Activated naive CD4-positive, alpha-beta T cell treated with anti-CD3 and anti-CD28 coated beads, Interleukin-2, amount 50 U/mL, for 24 hours (primary cell): ENCODE measurements at regions not wholly inside any gene's neighbourhood (a gene's known extent, or its start where the extent isn't known, plus 50 kb on each side); places are given as distances from the start of the nearest gene placed in this dataset.

Source experiments
- H3K27ac Mint-ChIP-seq: one replicate; pipeline ENCODE4 v1.8.0; 2021; ENCODE audit warnings: mild to moderate bottlenecking, mixed read lengths
- H3K27me3 Mint-ChIP-seq: one replicate; pipeline ENCODE4 v1.8.0; 2021; ENCODE audit warnings: mixed read lengths
- H3K36me3 Mint-ChIP-seq: one replicate; pipeline ENCODE4 v1.8.0; 2021; ENCODE audit warnings: mixed read lengths
- H3K4me1 Mint-ChIP-seq: one replicate; pipeline ENCODE4 v1.8.0; 2021; ENCODE audit warnings: mixed read lengths
- H3K4me3 Mint-ChIP-seq: one replicate; pipeline ENCODE4 v1.8.0; 2021; ENCODE audit warnings: mild to moderate bottlenecking, mixed read lengths
- H3K9me3 Mint-ChIP-seq: one replicate; pipeline ENCODE4 v1.8.0; 2021; ENCODE audit warnings: mixed read lengths

DNA sequence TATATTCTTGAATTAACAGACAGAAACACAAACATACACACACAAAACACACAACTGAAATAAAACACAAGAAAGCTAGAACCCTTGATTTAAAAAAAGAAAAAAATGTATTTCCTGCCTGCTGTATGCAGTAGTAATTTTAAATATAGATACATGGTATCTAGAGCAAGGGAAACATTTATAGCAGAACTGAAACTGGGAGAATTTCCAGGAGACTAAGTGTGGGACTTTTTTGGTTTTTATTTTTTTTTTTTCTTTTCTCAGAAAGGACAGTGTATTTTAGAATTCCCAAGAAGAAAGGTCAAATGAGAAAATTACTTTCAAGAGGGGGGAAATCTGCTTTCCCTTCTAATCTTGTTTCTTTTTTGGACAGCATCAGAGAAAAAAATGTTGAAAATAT is 558.9 kb upstream of the PKDCC start:
- Mint-ChIP-seq H3K9me3 (peaks cover 13% of the 10 kb centered on the region), H3K27me3 (no peaks in the 10 kb centered on the region), H3K4me3 (no peak overlapping the region), H3K36me3 (no peaks in the 10 kb centered on the region), H3K4me1 (no peaks in the 10 kb centered on the region), H3K27ac (no peak overlapping the region)

DNA sequence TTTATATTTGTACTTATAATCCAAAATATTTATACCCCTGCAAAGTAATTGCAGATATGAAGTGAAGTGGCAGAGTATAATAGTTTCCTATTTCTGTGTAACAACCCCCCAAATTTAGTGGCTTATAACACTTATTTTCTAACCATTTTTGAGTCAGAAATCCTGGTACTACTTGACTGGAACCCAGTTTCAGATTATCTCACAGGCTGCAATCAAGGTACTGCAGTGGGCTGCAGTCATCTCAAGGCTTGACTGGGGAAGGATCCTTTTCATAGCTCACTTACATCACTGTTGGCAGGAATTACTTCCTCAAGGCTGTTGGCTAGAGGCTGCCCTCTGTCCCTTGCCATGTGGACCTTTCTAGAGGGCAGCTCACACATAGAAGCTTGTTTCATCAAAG is 558.2 kb upstream of the PKDCC start:
- peaks cover 14% of the 10 kb centered on the region for H3K9me3 Mint-ChIP-seq
- no peak overlapping the region for H3K27ac Mint-ChIP-seq
- H3K4me3 Mint-ChIP-seq: no peak overlapping the region
- no peaks in the 10 kb centered on the region for H3K36me3 Mint-ChIP-seq
- no peaks in the 10 kb centered on the region for H3K27me3 Mint-ChIP-seq
- H3K4me1 Mint-ChIP-seq: no peaks in the 10 kb centered on the region

DNA sequence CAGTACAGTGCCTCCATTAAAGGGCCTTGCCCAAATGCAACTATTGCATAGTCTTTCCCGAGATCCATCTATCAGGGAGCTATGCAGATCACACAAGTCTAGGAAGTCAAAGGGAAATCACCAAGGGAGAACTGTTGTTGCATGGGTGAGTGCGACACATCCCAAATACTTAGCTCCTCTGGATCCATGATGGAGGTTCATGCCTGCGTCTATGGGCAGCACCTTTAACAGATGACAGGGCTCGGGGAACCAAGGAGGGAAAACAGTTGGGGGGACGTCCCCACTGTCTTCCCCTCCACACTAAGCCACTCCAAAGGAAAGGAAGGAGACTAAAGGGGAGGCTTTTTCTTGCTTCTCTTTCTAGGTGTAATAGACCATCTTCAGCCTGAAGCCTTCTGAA is 552.8 kb upstream of the PKDCC start:
- no peak overlapping the region for H3K27ac Mint-ChIP-seq
- no peaks in the 10 kb centered on the region for H3K27me3 Mint-ChIP-seq
- H3K4me3 Mint-ChIP-seq: no peak overlapping the region
- H3K9me3 Mint-ChIP-seq: peaks cover 22% of the 10 kb centered on the region
- H3K36me3 Mint-ChIP-seq: peaks cover 4% of the 10 kb centered on the region
- no peaks in the 10 kb centered on the region for H3K4me1 Mint-ChIP-seq

DNA sequence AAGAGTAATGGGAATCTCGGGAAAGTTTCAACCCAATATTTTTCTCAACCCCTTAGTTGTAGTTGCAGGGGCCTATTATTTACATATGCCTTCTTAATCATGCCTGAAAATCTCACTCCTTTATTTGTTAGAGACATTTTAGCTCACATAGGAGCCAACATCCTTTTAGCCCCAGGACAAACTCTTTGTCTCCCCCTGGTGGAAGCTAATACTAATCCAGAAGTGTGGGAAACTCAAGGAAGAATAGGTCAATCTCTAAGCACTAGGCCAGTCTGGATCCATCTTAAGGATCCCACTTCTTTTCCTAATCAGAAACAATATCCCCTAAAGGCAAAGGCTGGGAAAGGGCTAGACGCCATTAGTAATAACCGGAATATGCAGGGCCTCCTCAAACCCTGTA is 550.9 kb upstream of the PKDCC start:
- Mint-ChIP-seq H3K36me3 (peaks cover 4% of the 10 kb centered on the region), H3K9me3 (peaks cover 16% of the 10 kb centered on the region), H3K27ac (no peak overlapping the region), H3K4me1 (no peaks in the 10 kb centered on the region), H3K27me3 (no peaks in the 10 kb centered on the region), H3K4me3 (no peak overlapping the region)

DNA sequence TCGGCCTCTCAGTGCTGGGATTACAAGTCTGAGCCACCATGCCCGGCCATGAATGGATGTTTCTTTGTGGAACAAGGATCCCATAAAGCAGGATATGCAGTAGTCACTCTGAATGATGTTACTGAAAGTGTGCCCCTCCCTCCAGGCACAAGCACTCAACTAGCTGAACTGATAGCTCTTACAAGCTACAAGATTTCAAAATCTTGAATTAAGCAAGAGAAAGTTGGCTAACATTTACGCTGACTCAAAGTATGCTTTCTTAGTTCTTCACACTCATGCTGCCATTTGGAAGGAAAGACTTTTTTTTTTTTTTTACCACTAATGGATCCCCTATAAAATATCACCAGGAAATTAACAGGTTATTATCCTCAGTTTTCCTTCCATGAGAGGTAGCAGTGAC is 549.0 kb upstream of the PKDCC start:
- no peaks in the 10 kb centered on the region for H3K27me3 Mint-ChIP-seq
- no peak overlapping the region for H3K27ac Mint-ChIP-seq
- no peak overlapping the region for H3K4me3 Mint-ChIP-seq
- peaks cover 4% of the 10 kb centered on the region for H3K36me3 Mint-ChIP-seq
- peaks cover 15% of the 10 kb centered on the region for H3K9me3 Mint-ChIP-seq
- H3K4me1 Mint-ChIP-seq: no peaks in the 10 kb centered on the region

DNA sequence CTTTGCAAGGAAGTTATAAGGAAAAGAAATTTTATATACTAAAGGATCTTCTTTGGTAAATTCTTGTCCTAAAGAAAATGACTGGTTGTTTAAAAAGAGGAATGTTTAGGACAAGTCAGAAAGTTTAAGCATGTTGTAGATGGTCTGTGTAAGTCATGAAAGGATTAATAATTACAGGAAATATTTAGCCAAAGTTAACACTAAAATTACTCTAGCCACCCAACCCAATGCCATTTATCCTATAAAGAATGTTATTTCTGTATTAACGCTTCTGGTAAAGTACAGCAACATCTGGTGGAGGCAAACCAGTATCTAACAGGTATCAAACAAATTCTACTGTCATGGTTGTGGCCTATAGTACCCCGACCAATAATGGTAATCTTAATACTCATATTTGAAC is 546.9 kb upstream of the PKDCC start:
- no peaks in the 10 kb centered on the region for H3K27me3 Mint-ChIP-seq
- H3K9me3 Mint-ChIP-seq: peaks cover 8% of the 10 kb centered on the region
- H3K4me3 Mint-ChIP-seq: no peak overlapping the region

DNA sequence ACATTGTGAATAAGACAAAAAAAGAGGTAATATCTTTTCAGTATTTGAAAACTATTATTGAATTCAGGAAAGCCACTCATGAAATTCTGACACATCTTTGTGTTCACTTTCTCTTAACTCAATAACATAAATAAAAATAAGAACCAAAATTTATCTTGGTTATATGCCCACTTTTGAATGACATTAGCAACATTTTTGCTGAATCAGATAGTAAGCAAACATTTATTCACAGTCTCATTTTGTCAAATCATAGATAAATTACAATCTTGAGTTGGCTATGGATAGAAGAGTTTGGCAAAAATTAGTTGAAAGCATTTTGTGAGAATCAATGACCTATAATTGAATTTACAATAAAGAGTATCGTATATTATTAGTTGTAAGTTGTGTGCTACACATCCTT is 545.1 kb upstream of the PKDCC start:
- Mint-ChIP-seq H3K27me3 (no peaks in the 10 kb centered on the region), H3K36me3 (no peaks in the 10 kb centered on the region), H3K4me3 (no peak overlapping the region), H3K4me1 (no peaks in the 10 kb centered on the region), H3K9me3 (peaks cover 11% of the 10 kb centered on the region), H3K27ac (no peak overlapping the region)

More for the DNA sequence above, 546.9 kb upstream of the PKDCC start:
- Mint-ChIP-seq H3K4me1 (no peaks in the 10 kb centered on the region), H3K27ac (no peak overlapping the region), H3K36me3 (no peaks in the 10 kb centered on the region)

DNA sequence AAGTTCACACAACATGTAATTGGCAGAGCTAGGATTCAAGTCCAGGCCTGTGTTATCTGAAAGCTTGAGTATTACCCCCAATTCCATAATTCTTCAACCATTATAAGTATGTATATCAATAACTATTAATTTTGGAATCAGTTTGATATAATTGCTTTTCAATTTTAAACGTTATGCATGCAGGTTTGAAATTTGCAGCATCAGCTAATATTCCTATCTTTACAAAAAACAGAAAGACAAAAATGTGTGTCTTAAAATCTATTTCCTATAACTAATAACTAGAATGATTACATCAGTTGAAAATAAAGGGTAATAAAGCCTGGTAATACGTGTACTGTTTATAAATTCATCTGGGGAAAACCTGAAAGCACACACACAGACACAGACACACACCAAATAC is 543.3 kb upstream of the PKDCC start:
- Mint-ChIP-seq H3K4me1 (no peaks in the 10 kb centered on the region), H3K9me3 (peaks cover 11% of the 10 kb centered on the region), H3K36me3 (no peaks in the 10 kb centered on the region)

DNA sequence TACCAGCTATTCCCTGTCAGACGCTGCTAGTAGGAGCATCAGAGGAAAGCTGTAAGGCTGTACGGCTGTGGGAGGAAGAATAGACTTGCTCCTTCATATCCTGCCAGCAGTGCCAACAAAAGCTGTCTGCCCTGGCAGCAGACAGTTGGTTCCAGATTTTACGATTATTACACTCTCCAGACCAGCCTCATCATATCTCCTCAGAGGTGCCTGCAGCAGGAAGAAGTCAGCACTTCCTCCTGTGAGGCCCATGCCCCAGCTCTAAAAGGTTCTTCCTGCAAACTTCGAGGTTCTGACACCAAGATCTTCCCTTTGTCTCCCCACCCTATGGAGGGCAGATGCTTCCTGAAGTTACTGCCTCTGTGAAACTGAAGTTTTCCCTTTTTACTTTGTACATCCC is 537.7 kb upstream of the PKDCC start:
- Mint-ChIP-seq H3K9me3 (peaks cover 5% of the 10 kb centered on the region), H3K36me3 (no peaks in the 10 kb centered on the region), H3K4me3 (no peak overlapping the region), H3K4me1 (no peaks in the 10 kb centered on the region), H3K27ac (no peak overlapping the region), H3K27me3 (peaks cover 1% of the 10 kb centered on the region)

More for the DNA sequence above, 543.3 kb upstream of the PKDCC start:
- H3K27me3 Mint-ChIP-seq: no peaks in the 10 kb centered on the region
- no peak overlapping the region for H3K27ac Mint-ChIP-seq
- H3K4me3 Mint-ChIP-seq: no peak overlapping the region

DNA sequence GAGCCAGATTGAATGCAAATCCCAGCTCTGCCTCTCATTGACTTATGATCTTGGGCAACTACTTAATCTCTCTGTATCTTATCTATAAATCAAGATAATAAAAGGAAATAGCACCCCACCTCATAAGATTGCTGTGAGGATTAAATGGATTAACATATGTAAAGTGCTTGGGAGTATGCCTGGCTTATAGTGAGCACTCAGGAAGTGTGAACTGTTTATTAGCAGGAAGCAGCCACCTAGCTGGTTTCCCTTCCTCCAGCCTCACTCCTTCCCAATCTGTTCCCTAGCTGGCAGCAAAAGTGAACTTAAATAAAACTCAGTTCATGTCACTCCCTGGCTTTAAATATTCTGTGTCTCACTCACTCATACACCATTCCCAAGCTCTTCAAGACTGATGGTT is 526.6 kb upstream of the PKDCC start:
- no peak overlapping the region for H3K27ac Mint-ChIP-seq
- H3K4me1 Mint-ChIP-seq: no peaks in the 10 kb centered on the region
- no peaks in the 10 kb centered on the region for H3K9me3 Mint-ChIP-seq
- no peak overlapping the region for H3K4me3 Mint-ChIP-seq
- peaks cover 1% of the 10 kb centered on the region for H3K27me3 Mint-ChIP-seq
- H3K36me3 Mint-ChIP-seq: no peaks in the 10 kb centered on the region

DNA sequence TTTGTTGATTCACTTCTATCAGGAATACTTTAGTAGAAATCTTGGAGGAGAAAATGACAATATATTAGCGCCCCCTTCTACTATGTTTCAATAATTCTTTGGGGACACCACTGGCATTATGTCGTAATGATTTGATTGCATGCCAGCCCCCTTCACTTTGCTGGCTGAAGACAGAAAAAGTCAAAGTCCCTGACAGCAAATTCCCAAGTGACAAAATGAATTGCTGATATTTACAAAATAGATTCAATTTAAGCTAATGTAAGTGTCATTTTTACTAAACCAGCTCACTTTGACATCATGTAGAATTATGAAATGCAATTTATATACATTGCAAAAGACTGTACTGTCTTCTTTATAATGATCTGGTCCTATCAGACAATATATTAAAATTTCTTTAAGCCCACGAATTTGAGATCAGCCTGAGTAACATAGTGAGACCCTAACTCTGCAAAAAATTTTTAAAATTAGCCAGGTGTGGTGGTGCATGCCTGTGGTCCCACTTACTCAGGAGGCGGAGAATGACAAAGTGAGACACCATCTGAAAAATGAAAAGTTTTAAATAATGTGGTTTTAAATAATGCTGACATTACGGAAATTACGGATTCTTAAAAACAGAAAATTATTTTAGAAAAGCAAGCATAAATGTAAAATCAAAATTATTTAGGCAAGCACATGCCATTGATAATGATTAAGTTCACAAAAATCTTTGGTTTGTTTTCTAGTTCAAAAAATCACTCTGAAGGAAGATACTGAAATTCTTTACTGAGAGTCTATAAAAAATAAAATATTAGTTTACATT is 520.1 kb upstream of the PKDCC start:
- Mint-ChIP-seq H3K9me3 (no peaks in the 10 kb centered on the region), H3K27ac (no peak overlapping the region)

DNA sequence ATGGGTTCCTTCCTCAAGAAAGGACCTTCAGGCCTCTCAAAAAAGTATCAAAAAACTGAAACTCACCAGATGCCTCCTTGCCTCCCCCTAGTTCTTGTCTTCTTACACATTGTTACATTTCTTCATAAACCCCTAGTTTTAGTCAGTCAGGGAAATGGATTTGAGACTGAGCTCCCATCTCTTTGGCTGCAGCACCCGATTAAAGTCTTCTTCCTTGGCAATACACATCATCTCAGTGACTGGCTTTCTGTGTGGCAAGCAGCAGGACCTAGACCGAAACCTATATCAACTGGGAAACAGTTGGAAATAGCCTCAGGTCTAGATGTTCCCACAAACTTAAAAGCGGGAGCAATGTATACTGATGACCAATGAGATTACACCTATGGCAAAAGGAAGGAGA is 512.2 kb upstream of the PKDCC start:
- no peak overlapping the region for H3K27ac Mint-ChIP-seq
- H3K36me3 Mint-ChIP-seq: no peaks in the 10 kb centered on the region
- H3K4me3 Mint-ChIP-seq: no peak overlapping the region
- H3K4me1 Mint-ChIP-seq: no peaks in the 10 kb centered on the region
- H3K27me3 Mint-ChIP-seq: no peaks in the 10 kb centered on the region
- no peaks in the 10 kb centered on the region for H3K9me3 Mint-ChIP-seq

More for the DNA sequence above, 520.1 kb upstream of the PKDCC start:
- no peaks in the 10 kb centered on the region for H3K4me1 Mint-ChIP-seq
- H3K27me3 Mint-ChIP-seq: no peaks in the 10 kb centered on the region
- no peak overlapping the region for H3K4me3 Mint-ChIP-seq
- no peaks in the 10 kb centered on the region for H3K36me3 Mint-ChIP-seq

DNA sequence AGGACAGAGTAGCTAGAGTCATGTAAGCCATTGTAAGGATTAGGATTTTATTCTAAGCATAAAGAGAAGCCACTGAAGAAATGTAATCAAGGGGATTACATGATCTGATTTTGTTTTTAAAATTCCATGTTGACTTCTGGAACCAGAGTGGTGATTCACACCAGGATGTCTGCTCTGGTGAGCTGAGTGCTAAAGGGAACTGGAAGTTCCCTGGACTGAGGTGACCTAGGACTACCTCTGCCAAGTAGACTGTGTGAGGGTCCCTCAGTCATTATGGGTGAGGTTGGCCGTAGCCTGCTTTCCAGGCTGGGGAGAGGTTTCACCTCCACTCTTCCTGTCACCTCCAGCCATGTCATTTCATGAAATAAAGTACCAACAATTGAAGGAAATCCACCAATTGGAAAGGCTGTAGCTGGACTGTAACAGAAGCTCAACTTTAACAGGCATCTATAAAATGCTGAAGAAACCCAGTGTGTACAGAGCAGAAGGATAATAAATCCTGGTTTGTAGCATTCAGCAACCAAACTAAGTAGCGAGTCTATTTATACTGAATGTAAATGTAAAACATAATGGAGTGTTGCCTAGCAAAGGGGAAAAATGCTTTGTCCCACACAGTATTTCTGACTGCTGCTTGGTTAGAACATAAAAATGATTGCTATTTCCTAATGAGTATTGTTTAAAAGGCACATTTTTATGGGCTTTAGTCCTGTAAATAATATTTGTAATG is 507.4 kb upstream of the PKDCC start:
- Mint-ChIP-seq H3K4me1 (no peaks in the 10 kb centered on the region), H3K36me3 (no peaks in the 10 kb centered on the region), H3K9me3 (no peaks in the 10 kb centered on the region), H3K4me3 (no peak overlapping the region), H3K27me3 (no peaks in the 10 kb centered on the region), H3K27ac (no peak overlapping the region)

DNA sequence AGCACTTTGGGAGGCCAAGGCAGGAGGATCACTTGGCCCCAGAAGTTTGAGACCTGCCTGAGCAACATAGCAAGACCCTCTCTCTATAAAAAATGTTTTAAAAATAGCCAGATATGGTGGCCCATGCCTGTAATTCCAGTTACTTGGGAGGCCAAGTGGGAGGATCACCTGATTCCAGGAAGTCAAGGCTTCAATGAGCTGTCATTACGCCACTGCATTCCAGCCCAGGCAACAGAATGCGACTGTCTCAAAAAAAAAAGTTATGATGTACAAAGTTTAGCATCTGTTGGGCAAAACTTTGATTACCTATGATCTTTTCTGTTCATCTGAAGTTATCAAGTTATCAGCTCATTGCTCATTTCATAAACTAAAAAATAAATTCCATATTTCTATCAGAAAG is 504.1 kb upstream of the PKDCC start:
- Mint-ChIP-seq H3K27ac (no peak overlapping the region), H3K4me3 (no peak overlapping the region), H3K36me3 (no peaks in the 10 kb centered on the region), H3K9me3 (no peaks in the 10 kb centered on the region), H3K4me1 (no peaks in the 10 kb centered on the region), H3K27me3 (no peaks in the 10 kb centered on the region)

DNA sequence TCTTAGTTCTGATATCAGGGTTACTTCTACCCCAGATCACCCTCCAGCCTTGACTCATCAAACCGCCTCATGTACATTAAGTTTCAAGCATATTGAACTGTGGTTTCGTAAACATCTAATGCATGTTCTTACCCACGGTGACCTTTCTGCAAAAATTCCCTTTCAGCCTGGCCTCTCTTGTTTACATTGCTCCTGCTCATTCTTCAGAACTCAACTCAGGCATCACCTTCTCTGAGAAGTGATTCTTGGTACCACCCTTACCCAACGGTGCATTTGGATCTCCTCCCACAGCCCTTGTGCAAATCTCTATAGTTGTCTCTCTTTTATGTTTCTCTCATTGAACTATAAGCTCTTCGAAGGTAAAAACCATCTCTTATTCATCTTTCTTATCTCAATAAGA is 503.1 kb upstream of the PKDCC start:
- no peaks in the 10 kb centered on the region for H3K9me3 Mint-ChIP-seq
- no peaks in the 10 kb centered on the region for H3K36me3 Mint-ChIP-seq
- H3K4me3 Mint-ChIP-seq: no peak overlapping the region
- H3K27ac Mint-ChIP-seq: no peak overlapping the region
- no peaks in the 10 kb centered on the region for H3K27me3 Mint-ChIP-seq
- no peaks in the 10 kb centered on the region for H3K4me1 Mint-ChIP-seq

DNA sequence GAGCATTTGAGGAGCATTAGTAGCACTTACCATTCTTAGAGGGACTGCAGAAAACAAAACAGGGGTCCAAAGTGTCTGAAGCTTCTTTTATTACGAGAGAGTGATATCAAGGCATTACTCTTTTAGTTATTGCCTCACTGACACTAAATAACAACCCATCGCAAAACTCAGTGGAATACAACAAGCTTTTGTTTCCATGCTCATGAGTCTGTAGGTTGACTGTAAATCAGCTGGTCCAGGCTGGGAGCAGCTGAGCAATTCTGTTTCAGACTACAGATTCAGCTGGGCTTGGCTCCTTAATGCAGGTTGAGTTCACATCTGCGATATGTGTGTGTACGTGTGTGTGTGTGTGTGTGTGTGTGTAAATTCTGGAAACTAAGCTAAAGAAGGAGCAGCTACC is 501.8 kb upstream of the PKDCC start:
- Mint-ChIP-seq H3K27me3 (no peaks in the 10 kb centered on the region), H3K4me1 (no peaks in the 10 kb centered on the region), H3K36me3 (no peaks in the 10 kb centered on the region), H3K4me3 (no peak overlapping the region), H3K27ac (no peak overlapping the region), H3K9me3 (no peaks in the 10 kb centered on the region)
